A673 (cell line): ENCODE measurements at regions not wholly inside any gene's neighbourhood (a gene's known extent, or its start where the extent isn't known, plus 50 kb on each side); places are given as distances from the start of the nearest gene placed in this dataset.

Experiments
- BruUV-seq: library from RNA; stranded (reverse); fragments of 400-500 nt; replicated peaks from 2 replicates; lab custom pipeline; 2021; lab: Mats Ljungman, UMichigan
- CTCF ChIA-PET: fragments of 300-600 bp; sonication (Branson Sonifier 250); formaldehyde crosslinking; loops from one replicate; lab custom pipeline; 2022; ENCODE audit warnings: antibody characterized with exemption; lab: Charles Lee
- POLR2A ChIA-PET: fragments of 300-600 bp; sonication (Branson Sonifier 250); formaldehyde crosslinking; loops from one replicate; lab custom pipeline; 2022; ENCODE audit warnings: antibody characterized with exemption; ENCODE audit not compliant: low non-redundant PET; lab: Charles Lee
- DNase-seq: peaks from one replicate; pipeline ENCODE4 v3.0.0-alpha.2; 2015; ENCODE audit warnings: low spot score
- H3K27ac ChIP-seq: fragments of 200-600 bp; sonication (generic); 2 replicates; pipeline ENCODE4 v1.5.1; 2016; ENCODE audit warnings: mixed run types, low read depth, mild to moderate bottlenecking, mixed read lengths, antibody characterized with exemption, low read length; ENCODE audit not compliant: poor library complexity, severe bottlenecking
- H3K27me3 ChIP-seq: fragments of 200-600 bp; sonication (generic); replicated peaks from 2 replicates; pipeline ENCODE4 v1.6.1; 2017; ENCODE audit warnings: mixed run types, low read depth, mild to moderate bottlenecking, mixed read lengths, antibody characterized with exemption, low read length; ENCODE audit not compliant: insufficient read depth, poor library complexity
- H3K36me3 ChIP-seq: fragments of 200-600 bp; sonication (generic); 2 replicates; pipeline ENCODE4 v1.6.1; 2016; ENCODE audit warnings: mixed run types, mild to moderate bottlenecking, mixed read lengths, antibody characterized with exemption, low read length; ENCODE audit not compliant: insufficient read depth, poor library complexity, severe bottlenecking
- H3K4me1 ChIP-seq: fragments of 200-600 bp; sonication (generic); 2 replicates; pipeline ENCODE4 v1.6.1; 2017; ENCODE audit warnings: mixed run types, mild to moderate bottlenecking, mixed read lengths, antibody characterized with exemption, low read length; ENCODE audit not compliant: insufficient read depth, poor library complexity, severe bottlenecking
- H3K4me3 ChIP-seq: fragments of 200-600 bp; sonication (generic); 2 replicates; pipeline ENCODE4 v1.5.1; 2016; ENCODE audit warnings: low read depth, mixed run types, mild to moderate bottlenecking, mixed read lengths, low read length; ENCODE audit not compliant: poor library complexity, severe bottlenecking
- H3K9me3 ChIP-seq: fragments of 200-600 bp; sonication (generic); 2 replicates; pipeline ENCODE4 v1.6.1; 2016; ENCODE audit warnings: mixed run types, low read depth, mild to moderate bottlenecking, mixed read lengths, antibody characterized with exemption, low read length; ENCODE audit not compliant: poor library complexity, severe bottlenecking
- CTCF ChIP-seq: fragments of 300-800, 200-600 bp; sonication (generic); conservative IDR thresholded peaks from 2 replicates; pipeline ENCODE4 v1.5.1; 2017; ENCODE audit warnings: low read depth, mild to moderate bottlenecking, antibody characterized with exemption, low read length, moderate library complexity, mixed read lengths
- EZH2 ChIP-seq: fragments of 200-600 bp; sonication (generic); IDR thresholded peaks from 2 replicates; pipeline ENCODE4 v1.6.1; 2017; ENCODE audit warnings: borderline replicate concordance, low read depth, mild to moderate bottlenecking, mixed read lengths, antibody characterized with exemption, low read length; ENCODE audit not compliant: poor library complexity, severe bottlenecking
- intact Hi-C: fragments of 100-400 bp; cut with micrococcal nuclease; formaldehyde crosslinking; loops from one replicate; pipeline ENCODE4 v1.10.0; 2022; ENCODE audit not compliant: unreplicated experiment

- POLR2A ChIA-PET: no interaction called here
- TF ChIP-seq CTCF (no peak), EZH2 (no peak)
- H3K4me3 ChIP-seq: no peak overlapping the region
- no peak overlapping the region for H3K27ac ChIP-seq
- BruUV-seq: no TSS peak
- H3K4me1 ChIP-seq: no peaks in the 10 kb centered on the region
- DNase-seq: no peak
- H3K27me3 ChIP-seq: no peaks in the 10 kb centered on the region
- H3K9me3 ChIP-seq: no peaks in the 10 kb centered on the region
- intact Hi-C loops: no loop called here
- CTCF ChIA-PET: no interaction called here
- no peaks in the 10 kb centered on the region for H3K36me3 ChIP-seq
These were observed 585.8 kb upstream of the RGS18 start for GRCh38 chr1:191572479-191572878.

- CTCF ChIA-PET: no interaction called here
These were observed 583.1 kb upstream of the RGS18 start for GRCh38 chr1:191575180-191575579.

GRCh38 chr1:191575746-191576145 lies 582.5 kb upstream of the RGS18 start:
- Histone ChIP-seq H3K4me1 (no peaks in the 10 kb centered on the region), H3K36me3 (no peaks in the 10 kb centered on the region), H3K27ac (no peak overlapping the region), H3K9me3 (no peaks in the 10 kb centered on the region), H3K4me3 (no peak overlapping the region), H3K27me3 (no peaks in the 10 kb centered on the region)
- intact Hi-C loops: no loop called here
- ChIA-PET POLR2A (no interaction called here), CTCF (no interaction called here)
- TF ChIP-seq CTCF (no peak), EZH2 (no peak)
- DNase-seq: no peak
- no TSS peak for BruUV-seq

More at GRCh38 chr1:191575180-191575579, 583.1 kb upstream of the RGS18 start:
- POLR2A ChIA-PET: interaction anchor here (0.5 kb wide), 1 partner anchor 316 kb away, joined by 7 read pairs; no protein-coding TSS in a partner anchor
- H3K36me3 ChIP-seq: no peaks in the 10 kb centered on the region
- H3K27me3 ChIP-seq: no peaks in the 10 kb centered on the region
- TF ChIP-seq EZH2 (no peak), CTCF (no peak)
- BruUV-seq: no TSS peak
- no peaks in the 10 kb centered on the region for H3K9me3 ChIP-seq
- intact Hi-C loops: no loop called here
- no peak for DNase-seq
- no peak overlapping the region for H3K4me3 ChIP-seq
- H3K27ac ChIP-seq: no peak overlapping the region
- H3K4me1 ChIP-seq: no peaks in the 10 kb centered on the region
